K562 (cell line): ENCODE measurements at regions not wholly inside any gene's neighbourhood (a gene's known extent, or its start where the extent isn't known, plus 50 kb on each side); places are given as distances from the start of the nearest gene placed in this dataset.

Experiments
- ATAC-seq: fragments of 200-7000 bp; cut with Tn5 transposase; 3 replicates; pipeline ENCODE4 v1.9.1; 2020; ENCODE audit warnings: moderate library complexity
- BruUV-seq: library from RNA; stranded (reverse); fragments of 400-500 nt; replicated peaks from 2 replicates; lab custom pipeline; 2021; lab: Mats Ljungman, UMichigan
- CTCF ChIA-PET: fragments of 300-600 bp; formaldehyde crosslinking; extraction: SDS; loops from one replicate; lab custom pipeline; 2021; ENCODE audit warnings: low intra/inter-chr PET ratio; lab: Yijun Ruan, JAX
- POLR2A ChIA-PET: fragments of 300-600, 350-650 bp; sonication (Branson Sonifier 250); formaldehyde crosslinking; extraction: SDS; loops from one replicate; lab custom pipeline; 2021; ENCODE audit warnings: antibody characterized with exemption, inconsistent platforms; lab: Yijun Ruan, JAX
- DNase-seq, 4 experiments: peaks; one replicate each; pipeline versions ENCODE4 v3.0.0 to v3.0.0-alpha.2; 2011 to 2018; ENCODE audit warnings: low spot score in 3 of 4, mixed read lengths in 3 of 4; ENCODE audit errors: extremely low read depth in 1 of 4
- FAIRE-seq: peaks from 2 replicates; lab custom pipeline; 2011; peaks lifted over from hg19 to GRCh38; lab: Jason Lieb, UNC
- H2AFZ ChIP-seq: 2 replicates; pipeline ENCODE4 v1.6.0; 2011; ENCODE audit warnings: low read depth, low read length, control low read depth, inconsistent platforms
- H3K27ac ChIP-seq: fragments of 200-600 bp; 3 replicates; pipeline ENCODE4 v1.8.0; 2011; ENCODE audit warnings: low read depth, mild to moderate bottlenecking, control low read depth, inconsistent platforms, low read length, moderate library complexity, mixed read lengths; ENCODE audit errors: extremely low read depth
- H3K27me3 ChIP-seq, 2 experiments: fragments of 300-600 bp in 1 of 2; 2 replicates in 1 of 2; 3 replicates in 1 of 2; pipeline versions ENCODE4 v1.6.0 to v1.8.0; 2011; ENCODE audit warnings: inconsistent platforms in 2 of 2, low read length in 2 of 2, mild to moderate bottlenecking in 1 of 2, mixed read lengths in 1 of 2, moderate library complexity in 1 of 2; ENCODE audit not compliant: control insufficient read depth in 2 of 2, insufficient read depth in 2 of 2
- H3K36me3 ChIP-seq: fragments of 300-600 bp; 3 replicates; pipeline ENCODE4 v1.8.0; 2011; ENCODE audit warnings: mild to moderate bottlenecking, low read length, inconsistent platforms; ENCODE audit not compliant: control insufficient read depth, insufficient read depth
- H3K4me1 ChIP-seq, 2 experiments: fragments of 200-600 bp in 1 of 2; replicated peaks in 1 of 2; 2 replicates in 1 of 2; 3 replicates in 1 of 2; pipeline versions ENCODE4 v1.5.1 to v1.8.0; 2011; ENCODE audit warnings: inconsistent platforms in 2 of 2, low read length in 2 of 2, mild to moderate bottlenecking in 1 of 2, mixed read lengths in 1 of 2, moderate library complexity in 1 of 2; ENCODE audit not compliant: control insufficient read depth in 2 of 2, insufficient read depth in 2 of 2
- H3K4me2 ChIP-seq: 2 replicates; pipeline ENCODE4 v1.6.1; 2011; ENCODE audit warnings: low read length, control low read depth, inconsistent platforms, mixed read lengths; ENCODE audit not compliant: insufficient read depth
- H3K4me3 ChIP-seq: fragments of 200-600 bp; sonication (generic), shearing (Covaris generic); 2 replicates; pipeline ENCODE4 v1.5.1; 2016; ENCODE audit warnings: control low read depth, inconsistent platforms
- H3K79me2 ChIP-seq: fragments of 200-600 bp; 3 replicates; pipeline ENCODE4 v1.8.0; 2011; ENCODE audit warnings: low read length, inconsistent platforms; ENCODE audit not compliant: control insufficient read depth, insufficient read depth
- H3K9ac ChIP-seq, 2 experiments: 2 replicates each; pipeline versions ENCODE4 v1.6.0 to v1.6.1; 2011; ENCODE audit warnings: low read depth in 2 of 2, low read length in 2 of 2, control low read depth in 1 of 2, inconsistent platforms in 1 of 2, mild to moderate bottlenecking in 1 of 2, mixed read lengths in 1 of 2; ENCODE audit not compliant: insufficient read depth in 1 of 2
- H3K9me1 ChIP-seq: one replicate; pipeline ENCODE4 v1.6.0; 2011; ENCODE audit warnings: inconsistent platforms, mild to moderate bottlenecking, low read length, moderate library complexity; ENCODE audit not compliant: control insufficient read depth, insufficient read depth
- H3K9me3 ChIP-seq: replicated peaks from 2 replicates; pipeline ENCODE4 v1.5.1; 2011; ENCODE audit warnings: low read depth, low read length, inconsistent platforms; ENCODE audit not compliant: control insufficient read depth, insufficient read depth
- H4K20me1 ChIP-seq: replicated peaks from 2 replicates; pipeline ENCODE4 v1.6.1; 2011; ENCODE audit warnings: low read length, inconsistent platforms, mixed read lengths; ENCODE audit not compliant: control insufficient read depth, insufficient read depth
- ARID2 ChIP-seq: fragments of 450-650 bp; IDR thresholded peaks from 2 replicates; pipeline ENCODE4 v1.6.1; 2017; ENCODE audit warnings: antibody characterized with exemption, mild to moderate bottlenecking
- BRCA1 ChIP-seq, 2 experiments: fragments of 450-650 bp in 1 of 2; sonication (generic) in 1 of 2; formaldehyde crosslinking in 1 of 2; IDR thresholded peaks; 2 replicates each; pipeline versions ENCODE4 v1.5.0 to v1.6.1; 2017 to 2020; ENCODE audit warnings: mild to moderate bottlenecking in 1 of 2, missing genetic modification reagents in 1 of 2
- DNMT1 ChIP-seq: fragments of 450-650 bp; IDR thresholded peaks from 2 replicates; pipeline ENCODE4 v1.6.1; 2016; ENCODE audit warnings: antibody characterized with exemption, mild to moderate bottlenecking
- EP400 ChIP-seq: fragments of 450-650 bp; IDR thresholded peaks from 2 replicates; pipeline ENCODE4 v1.6.1; 2017; ENCODE audit warnings: antibody characterized with exemption, mild to moderate bottlenecking, moderate library complexity
- ILK ChIP-seq: fragments of 450-650 bp; IDR thresholded peaks from 2 replicates; pipeline ENCODE4 v1.6.1; 2016; ENCODE audit warnings: missing genetic modification characterization, low read depth, mild to moderate bottlenecking, missing compliant biosample characterization, moderate library complexity, borderline replicate concordance
- KAT2B ChIP-seq: IDR thresholded peaks from one replicate; pipeline ENCODE4 v1.6.1; 2012; ENCODE audit warnings: low read depth, mild to moderate bottlenecking, control low read depth, inconsistent platforms, low read length, moderate library complexity
- NELFE ChIP-seq: IDR thresholded peaks from 2 replicates; pipeline ENCODE4 v1.6.1; 2011; ENCODE audit warnings: mild to moderate bottlenecking; ENCODE audit not compliant: insufficient read depth, insufficient read length
- NFATC3 ChIP-seq: fragments of 450-650 bp; IDR thresholded peaks from 2 replicates; pipeline ENCODE4 v1.6.1; 2017; ENCODE audit warnings: mild to moderate bottlenecking
- NFRKB ChIP-seq: fragments of 450-650 bp; IDR thresholded peaks from 2 replicates; pipeline ENCODE4 v1.6.1; 2016; ENCODE audit warnings: low read depth
- PCBP1 ChIP-seq: fragments of 200-400 bp; formaldehyde crosslinking; IDR thresholded peaks from 2 replicates; pipeline ENCODE4 v1.6.1; 2018; ENCODE audit warnings: mild to moderate bottlenecking, low read depth, low read length; ENCODE audit not compliant: poor library complexity, severe bottlenecking
- PTBP1 ChIP-seq: fragments of 200-400 bp; formaldehyde crosslinking; IDR thresholded peaks from 2 replicates; pipeline ENCODE4 v1.6.1; 2017; ENCODE audit warnings: low read depth, low read length
- RNF2 ChIP-seq: sonication (generic); IDR thresholded peaks from 2 replicates; pipeline ENCODE4 v1.6.1; 2016
- SIRT6 ChIP-seq: IDR thresholded peaks from one replicate; pipeline ENCODE4 v1.6.1; 2012; ENCODE audit warnings: low read depth, mild to moderate bottlenecking, control low read depth, inconsistent platforms, low read length, moderate library complexity
- WGBS: fragments of 100-300 bp; shearing (Covaris generic); methylation state at CpG from one replicate; pipeline ENCODE4 v1.1.6; 2016; ENCODE audit warnings: low coverage, mixed read lengths; ENCODE audit not compliant: insufficient coverage; ENCODE audit errors: missing lambda C conversion rate; 5-methylcytosine and 5-hydroxymethylcytosine counted together
- in situ Hi-C: fragments of 300-500 bp; cut with MboI; formaldehyde crosslinking; loops from 4 replicates; pipeline ENCODE4 v1.15.0; 2018; ENCODE audit warnings: inconsistent platforms, mixed read lengths
- intact Hi-C: fragments of 100-400 bp; cut with micrococcal nuclease; formaldehyde crosslinking; loops from 2 replicates; pipeline ENCODE4 v1.14.2; 2022
- TF ChIP-seq, protein P1 (sequence below): IDR thresholded peaks from 2 replicates; pipeline ENCODE4 v1.6.1; 2016; ENCODE audit warnings: missing genetic modification characterization, missing compliant biosample characterization
- TF ChIP-seq, protein P2 (sequence below): IDR thresholded peaks from 2 replicates; pipeline ENCODE4 v1.6.1; 2011; ENCODE audit not compliant: insufficient read length; ENCODE audit errors: extremely low read depth

DNA sequence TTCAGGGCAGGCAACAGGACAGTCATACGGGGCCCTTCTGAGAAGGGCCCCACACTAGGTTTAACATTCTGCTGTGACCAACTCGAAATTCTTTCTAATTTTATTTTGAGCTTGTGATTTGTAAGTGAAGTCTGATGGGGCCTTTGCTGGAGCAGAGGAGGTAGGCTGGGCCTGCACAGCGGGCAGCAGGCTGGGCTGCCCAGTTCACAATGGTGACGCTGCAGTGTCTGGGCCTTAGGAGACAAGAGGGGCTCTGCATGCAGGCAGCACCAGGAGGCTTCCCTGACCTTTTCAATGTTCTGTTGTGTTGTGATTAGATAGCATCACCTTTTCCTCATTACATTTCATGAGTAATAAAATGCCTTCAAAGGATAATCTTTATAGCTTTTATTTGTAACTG lies 175.1 kb downstream of the CXCL12 start:
- Histone ChIP-seq H3K9me3 (no peaks in the 10 kb centered on the region), H4K20me1 (no peaks in the 10 kb centered on the region), H3K4me2 (no peak overlapping the region), H3K9me1 (no peaks in the 10 kb centered on the region), H3K27ac (no peak overlapping the region), H3K4me3 (no peak overlapping the region), H2AFZ (no peak overlapping the region), H3K79me2 (no peaks in the 10 kb centered on the region), H3K9ac (no peak overlapping the region), H3K4me1 (no peaks in the 10 kb centered on the region), H3K36me3 (no peaks in the 10 kb centered on the region), H3K27me3 (peaks cover 7 to 20% of the 10 kb centered on the region in 2 experiments; a peak in 3 of 5 replicates)
- 5% methylated on average over 4 of the region's 4 CpGs for WGBS
- ChIA-PET POLR2A (interaction anchor here (0.6 kb wide), 1 partner anchor 540 kb away, joined by 3 read pairs; no protein-coding TSS in a partner anchor), CTCF (no interaction called here)
- DNase-seq (no peak), ATAC-seq (no peak), FAIRE-seq (no peak)
- intact Hi-C loops (no loop called here), in situ Hi-C loops (no loop called here)
- BruUV-seq: no TSS peak
- TF ChIP-seq SIRT6 (no peak), NELFE (no peak), EP400 (no peak), PCBP1 (no peak), NFATC3 (no peak), BRCA1 (IDR thresholded peaks at IDR 0.05) (no peak), BRCA1 (CRISPR knock-in tag; IDR thresholded peaks at IDR 0.05) (no peak), ARID2 (no peak), PTBP1 (no peak), KAT2B (no peak), DNMT1 (no peak), ILK (tag) (no peak), RNF2 (no peak), NFRKB (no peak)
- TF ChIP-seq, protein P1, sequence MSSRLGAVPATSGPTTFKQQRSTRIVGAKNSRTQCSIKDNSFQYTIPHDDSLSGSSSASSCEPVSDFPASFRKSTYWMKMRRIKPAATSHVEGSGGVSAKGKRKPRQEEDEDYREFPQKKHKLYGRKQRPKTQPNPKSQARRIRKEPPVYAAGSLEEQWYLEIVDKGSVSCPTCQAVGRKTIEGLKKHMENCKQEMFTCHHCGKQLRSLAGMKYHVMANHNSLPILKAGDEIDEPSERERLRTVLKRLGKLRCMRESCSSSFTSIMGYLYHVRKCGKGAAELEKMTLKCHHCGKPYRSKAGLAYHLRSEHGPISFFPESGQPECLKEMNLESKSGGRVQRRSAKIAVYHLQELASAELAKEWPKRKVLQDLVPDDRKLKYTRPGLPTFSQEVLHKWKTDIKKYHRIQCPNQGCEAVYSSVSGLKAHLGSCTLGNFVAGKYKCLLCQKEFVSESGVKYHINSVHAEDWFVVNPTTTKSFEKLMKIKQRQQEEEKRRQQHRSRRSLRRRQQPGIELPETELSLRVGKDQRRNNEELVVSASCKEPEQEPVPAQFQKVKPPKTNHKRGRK (tag): no peak
- TF ChIP-seq, protein P2, sequence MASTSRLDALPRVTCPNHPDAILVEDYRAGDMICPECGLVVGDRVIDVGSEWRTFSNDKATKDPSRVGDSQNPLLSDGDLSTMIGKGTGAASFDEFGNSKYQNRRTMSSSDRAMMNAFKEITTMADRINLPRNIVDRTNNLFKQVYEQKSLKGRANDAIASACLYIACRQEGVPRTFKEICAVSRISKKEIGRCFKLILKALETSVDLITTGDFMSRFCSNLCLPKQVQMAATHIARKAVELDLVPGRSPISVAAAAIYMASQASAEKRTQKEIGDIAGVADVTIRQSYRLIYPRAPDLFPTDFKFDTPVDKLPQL: no peak
